ENCODE measurements at regions not wholly inside any gene's neighbourhood (a gene's known extent, or its start where the extent isn't known, plus 50 kb on each side); places are given as distances from the start of the nearest gene placed in this dataset.
A peak's percentile ranks its signal among the peaks of the same experiment; 100 is the strongest.

- WGBS: 37% methylated on average over 2 of the region's 2 CpGs
- Histone ChIP-seq H3K4me1 (ENCODE audit: control insufficient read depth, insufficient read depth, low read length) (no peaks in the 10 kb centered on the region), H3K4me3 (ENCODE audit: low read length) (no peak overlapping the region), H3K9me3 (ENCODE audit: control insufficient read depth, low read length) (no peaks in the 10 kb centered on the region), H3K27ac (ENCODE audit: low read length) (no peak overlapping the region), H3K27me3 (ENCODE audit: control insufficient read depth, insufficient read depth) (no peaks in the 10 kb centered on the region)
- DNase-seq (no peak), ATAC-seq (no peak)
- intact Hi-C loops (cut with DNase I): no loop called here
Measured at GRCh38 chr4:180823108-180823507, 1420.1 kb upstream of the TENM3 start.

DNA sequence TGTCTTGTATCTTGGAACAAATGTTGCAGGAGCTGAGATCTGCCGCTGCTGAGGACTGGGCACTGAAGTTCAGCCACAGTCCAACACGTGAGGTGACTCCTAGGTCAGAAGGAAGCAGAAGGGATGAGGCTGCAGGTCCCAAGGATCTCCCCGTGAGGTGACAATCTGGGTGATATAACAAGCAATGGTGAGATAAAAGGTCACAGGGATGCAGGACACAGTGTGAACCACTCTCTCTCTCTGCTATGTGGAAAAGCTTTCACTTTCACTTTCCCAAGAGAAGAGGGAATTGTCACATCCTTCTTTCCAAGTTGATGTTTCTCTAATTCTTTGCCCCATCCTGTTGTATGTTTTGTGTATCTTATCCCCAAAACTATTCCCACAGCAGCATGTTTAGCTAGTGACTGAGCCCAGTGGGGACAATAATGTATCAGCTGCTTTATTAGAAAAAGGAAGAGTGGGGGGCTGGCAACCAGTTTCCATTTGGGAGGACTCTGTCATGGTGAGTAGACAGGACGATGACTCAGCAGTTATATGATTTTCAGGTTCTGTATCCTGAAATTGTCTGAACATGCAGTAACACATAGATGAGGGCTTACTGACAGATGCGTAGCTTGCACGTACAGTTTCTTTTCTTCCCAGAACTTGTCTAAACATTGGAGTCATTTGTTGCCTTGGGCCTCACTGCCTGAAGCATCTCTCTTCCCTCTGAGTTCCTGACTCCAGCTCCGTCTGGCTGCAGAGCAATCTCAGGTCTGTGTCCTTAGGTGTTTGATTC is 1415.8 kb upstream of the TENM3 start:
- ATAC-seq: peak; percentile 42 to 68
- intact Hi-C loops (cut with DNase I): no loop called here
- 44% methylated on average over 7 of the region's 7 CpGs for WGBS
- peak in 2 of 3 donors; percentile 8 to 42 for DNase-seq
- no peak overlapping the region for H3K27ac ChIP-seq (ENCODE audit: low read length)
- no peaks in the 10 kb centered on the region for H3K4me1 ChIP-seq (ENCODE audit: control insufficient read depth, insufficient read depth, low read length)
- H3K4me3 ChIP-seq (ENCODE audit: low read length): peak overlapping the region; percentile 71
- no peaks in the 10 kb centered on the region for H3K27me3 ChIP-seq (ENCODE audit: control insufficient read depth, insufficient read depth)
- H3K9me3 ChIP-seq (ENCODE audit: control insufficient read depth, low read length): no peaks in the 10 kb centered on the region

DNA sequence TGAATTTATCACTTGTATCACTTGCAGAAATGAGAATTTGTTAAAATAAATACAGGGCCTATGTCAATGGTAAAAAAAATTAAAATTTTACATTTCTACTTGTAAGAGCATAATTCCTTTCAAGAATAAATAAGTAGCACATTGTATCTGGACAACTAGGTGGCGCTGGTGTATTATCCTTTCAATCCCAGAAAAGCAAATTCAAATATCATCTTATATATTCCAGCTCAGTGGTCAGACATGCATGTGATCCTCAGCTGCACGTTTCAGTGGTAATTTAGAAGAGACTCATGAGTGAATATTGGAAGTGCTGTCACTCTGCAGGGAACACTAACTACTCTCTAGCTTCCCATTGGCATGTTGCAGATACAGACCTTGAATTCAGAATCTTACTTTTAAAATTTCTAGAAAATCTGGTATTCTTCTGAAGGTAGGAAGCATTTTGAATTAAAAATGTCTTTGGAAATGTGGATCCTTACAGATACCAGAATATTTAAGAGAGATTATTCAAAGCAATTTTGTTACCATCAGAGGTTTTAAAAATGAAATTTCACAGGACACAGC is 1414.7 kb upstream of the TENM3 start:
- no peak for ATAC-seq
- WGBS: 2% methylated on average over 2 of the region's 2 CpGs
- Histone ChIP-seq H3K27me3 (ENCODE audit: control insufficient read depth, insufficient read depth) (no peaks in the 10 kb centered on the region), H3K27ac (ENCODE audit: low read length) (no peak overlapping the region), H3K9me3 (ENCODE audit: control insufficient read depth, low read length) (no peaks in the 10 kb centered on the region), H3K4me1 (ENCODE audit: control insufficient read depth, insufficient read depth, low read length) (no peaks in the 10 kb centered on the region), H3K4me3 (ENCODE audit: low read length) (no peak overlapping the region)
- DNase-seq: no peak
- intact Hi-C loops (cut with DNase I): no loop called here

- no peak for ATAC-seq
- 50% methylated on average over 3 of the region's 3 CpGs for WGBS
- intact Hi-C loops (cut with DNase I): no loop called here
Measured at GRCh38 chr4:180832073-180832472, 1411.1 kb upstream of the TENM3 start.

DNA sequence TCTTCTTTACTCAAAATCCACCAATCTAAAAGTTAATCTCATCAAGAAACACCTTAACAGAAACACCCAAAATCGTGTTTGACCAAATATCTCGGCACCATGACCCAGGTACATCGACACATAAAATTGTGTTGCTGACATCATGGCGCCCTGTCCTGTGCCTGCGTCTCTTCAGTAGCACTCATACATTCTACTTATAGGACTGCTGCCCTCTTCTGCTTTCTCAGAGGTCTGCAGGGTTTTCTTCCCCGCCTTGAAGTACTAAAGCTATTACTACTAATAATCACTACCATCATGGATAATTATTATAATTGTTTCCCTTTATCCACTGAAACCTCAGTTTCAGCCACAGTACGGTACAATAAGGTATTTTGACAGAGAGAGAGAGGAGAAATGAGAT is 1403.1 kb upstream of the TENM3 start:
- intact Hi-C loops (cut with DNase I): no loop called here
- WGBS: 59% methylated on average over 7 of the region's 7 CpGs
- H3K9me3 ChIP-seq (ENCODE audit: control insufficient read depth, low read length): no peaks in the 10 kb centered on the region

More at GRCh38 chr4:180832073-180832472, 1411.1 kb upstream of the TENM3 start:
- no peak overlapping the region for H3K27ac ChIP-seq (ENCODE audit: low read length)
- no peaks in the 10 kb centered on the region for H3K9me3 ChIP-seq (ENCODE audit: control insufficient read depth, low read length)
- H3K4me1 ChIP-seq (ENCODE audit: control insufficient read depth, insufficient read depth, low read length): no peaks in the 10 kb centered on the region
- no peak overlapping the region for H3K4me3 ChIP-seq (ENCODE audit: low read length)
- DNase-seq: no peak
- H3K27me3 ChIP-seq (ENCODE audit: control insufficient read depth, insufficient read depth): no peaks in the 10 kb centered on the region

GRCh38 chr4:180850318-180850940 is 1392.8 kb upstream of the TENM3 start:
- no peak for DNase-seq
- H3K27me3 ChIP-seq (ENCODE audit: control insufficient read depth, insufficient read depth): no peaks in the 10 kb centered on the region
- intact Hi-C loops (cut with DNase I): no loop called here
- no peak overlapping the region for H3K4me3 ChIP-seq (ENCODE audit: low read length)
- no peaks in the 10 kb centered on the region for H3K9me3 ChIP-seq (ENCODE audit: control insufficient read depth, low read length)
- no peak for ATAC-seq
- no peak overlapping the region for H3K27ac ChIP-seq (ENCODE audit: low read length)
- H3K4me1 ChIP-seq (ENCODE audit: control insufficient read depth, insufficient read depth, low read length): no peaks in the 10 kb centered on the region
- WGBS: 75% methylated on average over 4 of the region's 4 CpGs

More for the DNA sequence above, 1403.1 kb upstream of the TENM3 start:
- no peak overlapping the region for H3K4me3 ChIP-seq (ENCODE audit: low read length)
- ATAC-seq (no peak), DNase-seq (no peak)
- H3K27ac ChIP-seq (ENCODE audit: low read length): no peak overlapping the region
- no peaks in the 10 kb centered on the region for H3K4me1 ChIP-seq (ENCODE audit: control insufficient read depth, insufficient read depth, low read length)
- H3K27me3 ChIP-seq (ENCODE audit: control insufficient read depth, insufficient read depth): no peaks in the 10 kb centered on the region

GRCh38 chr4:180852738-180853137 is 1390.5 kb upstream of the TENM3 start:
- ATAC-seq: no peak
- 40% methylated on average over 6 of the region's 6 CpGs for WGBS
- no peaks in the 10 kb centered on the region for H3K9me3 ChIP-seq (ENCODE audit: control insufficient read depth, low read length)
- H3K4me3 ChIP-seq (ENCODE audit: low read length): no peak overlapping the region
- no peaks in the 10 kb centered on the region for H3K4me1 ChIP-seq (ENCODE audit: control insufficient read depth, insufficient read depth, low read length)
- intact Hi-C loops (cut with DNase I): no loop called here
- H3K27ac ChIP-seq (ENCODE audit: low read length): no peak overlapping the region
- H3K27me3 ChIP-seq (ENCODE audit: control insufficient read depth, insufficient read depth): no peaks in the 10 kb centered on the region
- DNase-seq: no peak

DNA sequence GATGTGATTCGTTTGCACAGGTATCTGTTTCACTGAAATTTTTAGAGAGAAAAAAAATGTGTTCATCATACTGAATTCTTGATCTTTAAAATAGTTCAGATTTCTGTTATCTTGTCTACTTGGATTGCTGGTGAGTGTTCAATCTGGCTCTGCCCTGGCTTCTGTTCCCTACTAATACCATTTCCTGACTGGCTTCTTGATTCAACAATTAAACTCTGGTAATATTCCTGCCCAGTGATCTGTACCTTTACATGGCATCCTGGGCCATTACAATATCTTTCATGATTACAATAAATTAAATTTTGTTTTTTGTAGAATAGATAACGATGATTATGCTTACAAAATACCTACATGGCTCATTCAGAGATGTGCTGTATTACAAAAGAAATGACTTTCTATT is 1388.0 kb upstream of the TENM3 start:
- no peak overlapping the region for H3K4me3 ChIP-seq (ENCODE audit: low read length)
- no peak overlapping the region for H3K27ac ChIP-seq (ENCODE audit: low read length)
- DNase-seq (no peak), ATAC-seq (no peak)
- intact Hi-C loops (cut with DNase I): no loop called here
- 61% methylated on average over 2 of the region's 2 CpGs for WGBS
- H3K27me3 ChIP-seq (ENCODE audit: control insufficient read depth, insufficient read depth): no peaks in the 10 kb centered on the region
- H3K9me3 ChIP-seq (ENCODE audit: control insufficient read depth, low read length): no peaks in the 10 kb centered on the region
- no peaks in the 10 kb centered on the region for H3K4me1 ChIP-seq (ENCODE audit: control insufficient read depth, insufficient read depth, low read length)

GRCh38 chr4:180860089-180860720 is 1383.0 kb upstream of the TENM3 start:
- WGBS: 53% methylated on average over 12 of the region's 12 CpGs
- no peak for ATAC-seq
- Histone ChIP-seq H3K4me3 (ENCODE audit: low read length) (no peak overlapping the region), H3K9me3 (ENCODE audit: control insufficient read depth, low read length) (no peaks in the 10 kb centered on the region), H3K27me3 (ENCODE audit: control insufficient read depth, insufficient read depth) (no peaks in the 10 kb centered on the region), H3K27ac (ENCODE audit: low read length) (no peak overlapping the region), H3K4me1 (ENCODE audit: control insufficient read depth, insufficient read depth, low read length) (no peaks in the 10 kb centered on the region)
- intact Hi-C loops (cut with DNase I): no loop called here
- DNase-seq: no peak

- 90% methylated on average over 11 of the region's 11 CpGs for WGBS
- intact Hi-C loops (cut with DNase I): no loop called here
Measured at GRCh38 chr4:180861651-180862050, 1381.6 kb upstream of the TENM3 start.

More at GRCh38 chr4:180861651-180862050, 1381.6 kb upstream of the TENM3 start:
- no peaks in the 10 kb centered on the region for H3K4me1 ChIP-seq (ENCODE audit: control insufficient read depth, insufficient read depth, low read length)
- H3K27me3 ChIP-seq (ENCODE audit: control insufficient read depth, insufficient read depth): no peaks in the 10 kb centered on the region
- H3K4me3 ChIP-seq (ENCODE audit: low read length): no peak overlapping the region
- no peak overlapping the region for H3K27ac ChIP-seq (ENCODE audit: low read length)
- no peaks in the 10 kb centered on the region for H3K9me3 ChIP-seq (ENCODE audit: control insufficient read depth, low read length)
- DNase-seq (no peak), ATAC-seq (no peak)
